ENCODE measurements at regions not wholly inside any gene's neighbourhood (a gene's known extent, or its start where the extent isn't known, plus 50 kb on each side); places are given as distances from the start of the nearest gene placed in this dataset.

GRCh38 chr4:94135701-94136100 is 72.0 kb upstream of the SMARCAD1 start:
- TF ChIP-seq ARNT (IDR thresholded peaks at IDR 0.05) (no peak), CTBP1 (IDR thresholded peaks at IDR 0.05; ENCODE audit: borderline replicate concordance) (no peak), L3MBTL2 (conservative IDR thresholded peaks at IDR 0.05) (no peak), ZNF384 (IDR thresholded peaks at IDR 0.05) (no peak), FOXK2 (IDR thresholded peaks at IDR 0.05) (no peak), HDGF (IDR thresholded peaks at IDR 0.05; ENCODE audit: borderline replicate concordance) (no peak), FOXA1 (IDR thresholded peaks at IDR 0.05) (no peak), BHLHE40 (IDR thresholded peaks at IDR 0.05; ENCODE audit: borderline replicate concordance) (no peak), ELF4 (IDR thresholded peaks at IDR 0.05) (no peak)
